Right lobe of liver (tissue), 4 donors: ENCODE measurements at regions not wholly inside any gene's neighbourhood (a gene's known extent, or its start where the extent isn't known, plus 50 kb on each side); places are given as distances from the start of the nearest gene placed in this dataset.

Experiments used
- POLR2A ChIP-seq: fragments of 450-650 bp; IDR thresholded peaks from one replicate; pipeline ENCODE4 v1.6.1; 2017; ENCODE audit warnings: antibody characterized with exemption, mild to moderate bottlenecking
- TF ChIP-seq, protein P1 (sequence below), 4 donors: fragments of 200-600 bp in 3 of 4; fragments of 450-650 bp in 1 of 4; IDR thresholded peaks; one replicate each; pipeline versions ENCODE4 v1.5.1 to v1.8.0; 2016 to 2022; ENCODE audit warnings: antibody characterized with exemption in 4 of 4, mild to moderate bottlenecking in 2 of 4
- donor health status: DM: no; HTN: no; CAD: no.
- donor health status: DM: no; HTN: no; CAD: no.
- donor health status: DM: no; HTN: yes; CAD: no.

DNA sequence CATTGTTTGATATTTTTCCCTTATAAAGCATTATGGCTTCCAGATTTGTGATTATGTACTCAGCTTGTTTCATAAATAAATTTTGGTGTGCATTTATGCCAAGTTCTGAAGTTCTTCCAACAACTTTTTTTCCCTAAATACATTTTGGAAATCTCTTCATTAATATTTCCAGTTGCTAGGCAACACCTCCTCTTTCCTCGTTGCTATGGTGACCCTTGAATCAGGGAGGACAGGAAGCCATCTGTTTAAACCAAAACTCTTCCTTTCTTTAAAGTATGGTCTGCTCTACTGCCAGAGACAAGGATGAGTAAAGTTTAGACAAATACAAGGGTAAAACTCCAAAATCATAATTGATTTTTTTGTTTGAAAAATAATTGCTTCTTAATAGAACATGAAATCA, 779.3 kb downstream of the CDH9 start:
- TF ChIP-seq, protein P1, sequence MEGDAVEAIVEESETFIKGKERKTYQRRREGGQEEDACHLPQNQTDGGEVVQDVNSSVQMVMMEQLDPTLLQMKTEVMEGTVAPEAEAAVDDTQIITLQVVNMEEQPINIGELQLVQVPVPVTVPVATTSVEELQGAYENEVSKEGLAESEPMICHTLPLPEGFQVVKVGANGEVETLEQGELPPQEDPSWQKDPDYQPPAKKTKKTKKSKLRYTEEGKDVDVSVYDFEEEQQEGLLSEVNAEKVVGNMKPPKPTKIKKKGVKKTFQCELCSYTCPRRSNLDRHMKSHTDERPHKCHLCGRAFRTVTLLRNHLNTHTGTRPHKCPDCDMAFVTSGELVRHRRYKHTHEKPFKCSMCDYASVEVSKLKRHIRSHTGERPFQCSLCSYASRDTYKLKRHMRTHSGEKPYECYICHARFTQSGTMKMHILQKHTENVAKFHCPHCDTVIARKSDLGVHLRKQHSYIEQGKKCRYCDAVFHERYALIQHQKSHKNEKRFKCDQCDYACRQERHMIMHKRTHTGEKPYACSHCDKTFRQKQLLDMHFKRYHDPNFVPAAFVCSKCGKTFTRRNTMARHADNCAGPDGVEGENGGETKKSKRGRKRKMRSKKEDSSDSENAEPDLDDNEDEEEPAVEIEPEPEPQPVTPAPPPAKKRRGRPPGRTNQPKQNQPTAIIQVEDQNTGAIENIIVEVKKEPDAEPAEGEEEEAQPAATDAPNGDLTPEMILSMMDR (IDR thresholded peaks at IDR 0.05): no peak
- TF ChIP-seq POLR2A: no peak
